Neural progenitor cell (in vitro differentiated cells): ENCODE measurements at regions not wholly inside any gene's neighbourhood (a gene's known extent, or its start where the extent isn't known, plus 50 kb on each side); places are given as distances from the start of the nearest gene placed in this dataset.

Experiments
- DNase-seq: peaks from one replicate; pipeline ENCODE4 v3.0.0-alpha.2; 2016; ENCODE audit warnings: low spot score
- H2AFZ ChIP-seq: fragments of 200-600 bp; sonication (generic); replicated peaks from 2 replicates; pipeline ENCODE4 v1.6.1; 2016; ENCODE audit warnings: antibody characterized with exemption
- H3F3A ChIP-seq: fragments of 200-600 bp; sonication (generic); 2 replicates; pipeline ENCODE4 v1.6.1; 2016; ENCODE audit warnings: antibody characterized with exemption, low read depth
- H3K27ac ChIP-seq: fragments of 200-600 bp; sonication (generic); 2 replicates; pipeline ENCODE4 v1.5.1; 2016; ENCODE audit warnings: mild to moderate bottlenecking
- H3K27me3 ChIP-seq: fragments of 200-600 bp; sonication (generic); 2 replicates; pipeline ENCODE4 v1.6.1; 2016; ENCODE audit warnings: mild to moderate bottlenecking, moderate library complexity
- H3K36me3 ChIP-seq: fragments of 200-600 bp; sonication (generic); 2 replicates; pipeline ENCODE4 v1.5.1; 2016
- H3K4me1 ChIP-seq: fragments of 200-600 bp; sonication (generic); 2 replicates; pipeline ENCODE4 v1.6.1; 2016; ENCODE audit warnings: mixed run types
- H3K4me2 ChIP-seq: fragments of 200-600 bp; sonication (generic); 2 replicates; pipeline ENCODE4 v1.6.1; 2016
- H3K4me3 ChIP-seq: fragments of 200-600 bp; sonication (generic); 2 replicates; pipeline ENCODE4 v1.5.1; 2016
- H3K79me2 ChIP-seq: fragments of 200-600 bp; sonication (generic); 2 replicates; pipeline ENCODE4 v1.6.1; 2016; ENCODE audit warnings: low read depth
- H3K9ac ChIP-seq: fragments of 200-600 bp; sonication (generic); 2 replicates; pipeline ENCODE4 v1.6.1; 2016
- H3K9me3 ChIP-seq: fragments of 200-600 bp; sonication (generic); 2 replicates; pipeline ENCODE4 v1.5.1; 2016; ENCODE audit warnings: low read depth
- H4K20me1 ChIP-seq: fragments of 200-600 bp; sonication (generic); 2 replicates; pipeline ENCODE4 v1.6.1; 2016; ENCODE audit warnings: low read depth
- H3K27ac Mint-ChIP-seq: 3 replicates; pipeline ENCODE4 v1.8.0; 2021; ENCODE audit warnings: mixed read lengths
- H3K27me3 Mint-ChIP-seq: 2 replicates; pipeline ENCODE4 v1.8.0; 2022; ENCODE audit warnings: low read depth, mild to moderate bottlenecking, inconsistent platforms, moderate library complexity, mixed read lengths; ENCODE audit not compliant: insufficient read depth
- H3K36me3 Mint-ChIP-seq: 3 replicates; pipeline ENCODE4 v1.8.0; 2021; ENCODE audit warnings: mixed read lengths
- H3K4me1 Mint-ChIP-seq: 3 replicates; pipeline ENCODE4 v1.8.0; 2021; ENCODE audit warnings: mixed read lengths
- H3K4me3 Mint-ChIP-seq: 3 replicates; pipeline ENCODE4 v1.8.0; 2021; ENCODE audit warnings: mild to moderate bottlenecking, moderate library complexity, mixed read lengths
- H3K9me3 Mint-ChIP-seq: 3 replicates; pipeline ENCODE4 v1.8.0; 2020; ENCODE audit warnings: mixed read lengths
- CTCF ChIP-seq: fragments of 200-600 bp; sonication (generic); IDR thresholded peaks from 2 replicates; pipeline ENCODE4 v1.5.1; 2017; ENCODE audit warnings: antibody characterized with exemption, mild to moderate bottlenecking
- EZH2 ChIP-seq: fragments of 200-600 bp; sonication (generic); IDR thresholded peaks from 2 replicates; pipeline ENCODE4 v1.6.1; 2017; ENCODE audit warnings: antibody characterized with exemption, mild to moderate bottlenecking, moderate library complexity
- EZH2phosphoT487 ChIP-seq: fragments of 200-600 bp; sonication (generic); IDR thresholded peaks from 2 replicates; pipeline ENCODE4 v1.6.1; 2017; ENCODE audit warnings: antibody characterized with exemption

DNA sequence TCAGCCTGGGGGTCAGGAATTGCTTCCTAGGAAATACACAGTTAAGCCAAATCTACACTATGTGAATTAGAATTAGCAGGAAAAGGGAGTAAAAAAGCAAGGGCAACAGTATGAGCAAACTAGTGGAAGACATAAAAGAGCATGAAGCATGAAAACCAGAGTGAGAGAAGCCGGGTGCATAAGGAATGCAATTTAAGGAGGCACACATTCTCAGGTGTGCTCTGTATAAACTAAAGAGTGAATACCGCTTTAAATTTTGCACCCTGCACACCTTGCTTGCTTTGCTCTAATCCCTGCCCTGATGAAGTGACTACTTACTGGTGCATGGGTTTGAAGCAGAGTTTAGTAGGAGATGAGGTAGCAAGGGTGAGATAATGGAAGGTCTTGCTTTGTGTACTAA lies 65.7 kb upstream of the EPHA4 start:
- no peaks in the 10 kb centered on the region for H3K4me1 Mint-ChIP-seq
- no peak for DNase-seq
- no peak overlapping the region for H3K27ac Mint-ChIP-seq
- Histone ChIP-seq H3K4me1 (no peaks in the 10 kb centered on the region), H3K79me2 (no peaks in the 10 kb centered on the region), H3K9me3 (no peaks in the 10 kb centered on the region), H3K4me3 (no peak overlapping the region), H4K20me1 (no peaks in the 10 kb centered on the region), H3F3A (no peaks in the 10 kb centered on the region), H3K36me3 (no peaks in the 10 kb centered on the region), H3K27ac (no peak overlapping the region), H2AFZ (no peak overlapping the region), H3K27me3 (no peaks in the 10 kb centered on the region), H3K4me2 (no peak overlapping the region), H3K9ac (no peak overlapping the region)
- H3K27me3 Mint-ChIP-seq, result no peaks in the 10 kb centered on the region
- H3K36me3 Mint-ChIP-seq, result no peaks in the 10 kb centered on the region
- no peak overlapping the region for H3K4me3 Mint-ChIP-seq
- no peak for TF ChIP-seq CTCF
- TF ChIP-seq EZH2phosphoT487, result no peak
- TF ChIP-seq EZH2, result no peak
- peaks cover 5% of the 10 kb centered on the region for H3K9me3 Mint-ChIP-seq

GRCh38 chr2:221635949-221636348 lies 63.8 kb upstream of the EPHA4 start:
- Mint-ChIP-seq H3K27ac (no peak overlapping the region), H3K4me3 (no peak overlapping the region), H3K27me3 (no peaks in the 10 kb centered on the region), H3K4me1 (no peaks in the 10 kb centered on the region), H3K36me3 (no peaks in the 10 kb centered on the region), H3K9me3 (no peaks in the 10 kb centered on the region)
- Histone ChIP-seq H4K20me1 (no peaks in the 10 kb centered on the region), H3K27ac (no peak overlapping the region), H3F3A (no peaks in the 10 kb centered on the region), H3K4me3 (no peak overlapping the region), H2AFZ (no peak overlapping the region), H3K9me3 (no peaks in the 10 kb centered on the region), H3K36me3 (no peaks in the 10 kb centered on the region), H3K4me2 (no peak overlapping the region), H3K4me1 (no peaks in the 10 kb centered on the region), H3K27me3 (no peaks in the 10 kb centered on the region), H3K9ac (no peak overlapping the region), H3K79me2 (no peaks in the 10 kb centered on the region)
- DNase-seq, result no peak
- TF ChIP-seq EZH2phosphoT487 (no peak), EZH2 (no peak), CTCF (no peak)

GRCh38 chr2:221629468-221629867 lies 57.4 kb upstream of the EPHA4 start:
- no peak for DNase-seq
- Histone ChIP-seq H3K9me3 (no peaks in the 10 kb centered on the region), H3K36me3 (no peaks in the 10 kb centered on the region), H3K4me3 (no peak overlapping the region), H3F3A (no peaks in the 10 kb centered on the region), H3K79me2 (no peaks in the 10 kb centered on the region), H3K27me3 (no peaks in the 10 kb centered on the region), H3K9ac (no peak overlapping the region), H3K27ac (no peak overlapping the region), H2AFZ (no peak overlapping the region), H4K20me1 (no peaks in the 10 kb centered on the region), H3K4me1 (peaks cover 11% of the 10 kb centered on the region), H3K4me2 (no peak overlapping the region)
- H3K27me3 Mint-ChIP-seq, result no peaks in the 10 kb centered on the region
- no peak for TF ChIP-seq EZH2
- no peak for TF ChIP-seq CTCF
- no peak for TF ChIP-seq EZH2phosphoT487
- H3K9me3 Mint-ChIP-seq, result no peaks in the 10 kb centered on the region
- H3K4me1 Mint-ChIP-seq, result no peaks in the 10 kb centered on the region
- no peak overlapping the region for H3K27ac Mint-ChIP-seq
- H3K4me3 Mint-ChIP-seq, result no peak overlapping the region
- H3K36me3 Mint-ChIP-seq, result no peaks in the 10 kb centered on the region

- Histone ChIP-seq H3K9me3 (no peaks in the 10 kb centered on the region), H4K20me1 (no peaks in the 10 kb centered on the region), H3K79me2 (no peaks in the 10 kb centered on the region), H3K9ac (no peak overlapping the region), H3K36me3 (no peaks in the 10 kb centered on the region), H2AFZ (no peak overlapping the region), H3K4me3 (no peak overlapping the region), H3K4me2 (no peak overlapping the region), H3K27me3 (no peaks in the 10 kb centered on the region), H3F3A (no peaks in the 10 kb centered on the region), H3K4me1 (peaks cover under 1% of the 10 kb centered on the region), H3K27ac (no peak overlapping the region)
- Mint-ChIP-seq H3K27me3 (no peaks in the 10 kb centered on the region), H3K9me3 (no peaks in the 10 kb centered on the region), H3K4me1 (no peaks in the 10 kb centered on the region), H3K36me3 (no peaks in the 10 kb centered on the region), H3K27ac (no peak overlapping the region), H3K4me3 (no peak overlapping the region)
- TF ChIP-seq EZH2, result no peak
- no peak for TF ChIP-seq EZH2phosphoT487
- no peak for TF ChIP-seq CTCF
- no peak for DNase-seq
Measured at GRCh38 chr2:221624475-221624874, 52.4 kb upstream of the EPHA4 start.
